ENCODE measurements at regions not wholly inside any gene's neighbourhood (a gene's known extent, or its start where the extent isn't known, plus 50 kb on each side); places are given as distances from the start of the nearest gene placed in this dataset.
A peak's percentile ranks its signal among the peaks of the same experiment; 100 is the strongest.

DNA sequence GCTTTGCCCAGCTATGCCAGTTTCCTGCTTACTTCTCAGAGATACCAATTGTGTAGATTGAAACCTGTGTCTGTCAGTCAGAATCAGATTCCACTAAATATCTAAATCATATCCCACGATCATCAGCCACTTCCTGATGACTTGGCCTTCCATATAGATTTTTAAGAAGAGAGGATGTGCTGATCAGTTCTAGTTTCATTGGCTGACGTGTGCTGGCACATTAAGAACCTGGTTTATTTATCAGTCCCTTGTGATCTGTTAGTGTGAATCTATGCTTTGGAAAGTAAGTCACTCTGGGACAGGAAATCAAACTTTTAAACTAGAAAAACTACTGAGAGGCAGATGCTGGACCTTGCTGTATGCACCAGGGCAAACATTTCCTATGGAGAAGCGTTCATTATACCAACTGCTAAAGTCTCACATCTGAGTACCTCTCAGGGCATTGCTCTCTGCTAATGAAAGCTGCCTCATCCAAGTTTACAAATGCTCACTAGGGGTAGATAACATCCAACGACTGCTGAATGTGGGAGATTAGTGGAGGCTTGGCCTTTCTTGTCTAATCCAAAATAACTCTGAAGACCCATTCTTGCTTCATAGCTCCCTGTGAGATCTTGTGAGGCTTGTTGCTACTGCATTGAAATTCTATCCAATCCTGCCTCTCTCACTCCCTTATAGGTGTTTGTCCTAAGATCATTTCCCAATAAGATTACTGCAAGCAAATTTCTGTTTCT, 109.1 kb downstream of the ARL4A start:
- Histone ChIP-seq H4K8ac (ENCODE audit: low read depth, low read length) (no peak overlapping the region), H3K79me2 (ENCODE audit: control insufficient read depth, insufficient read depth, low read length) (no peaks in the 10 kb centered on the region), H3K79me1 (ENCODE audit: low read length) (no peaks in the 10 kb centered on the region), H3K18ac (ENCODE audit: low read length) (no peak overlapping the region), H4K5ac (ENCODE audit: low read length) (no peak overlapping the region), H2BK120ac (ENCODE audit: low read depth, low read length) (no peak overlapping the region), H3K4me1 (ENCODE audit: control insufficient read depth, low read depth, low read length) (no peaks in the 10 kb centered on the region), H3K4ac (ENCODE audit: low read depth, low read length) (no peak overlapping the region), H3K27ac (ENCODE audit: low read depth, low read length) (no peak overlapping the region), H3K27me3 (ENCODE audit: insufficient read depth, low read length, poor library complexity) (no peaks in the 10 kb centered on the region), H3K23ac (ENCODE audit: low read length) (no peak overlapping the region), H3K56ac (ENCODE audit: low read length) (no peak overlapping the region), H2BK15ac (replicated peaks; ENCODE audit: low read depth) (no peak overlapping the region), H3K36me3 (ENCODE audit: control insufficient read depth, insufficient read depth, low read length) (no peaks in the 10 kb centered on the region), H2AK5ac (ENCODE audit: low read length) (no peak overlapping the region), H3K4me3 (ENCODE audit: low read length) (no peak overlapping the region), H3K9ac (ENCODE audit: low read length) (no peak overlapping the region), H2BK5ac (ENCODE audit: low read length) (no peak overlapping the region), H3K4me2 (ENCODE audit: low read length) (no peak overlapping the region)
- DNase-seq = peak; percentile 22
- no CpG with 5 or more reads among the region's 4 CpGs for WGBS (ENCODE audit: extremely low coverage, insufficient coverage, low lambda C conversion rate)

DNA sequence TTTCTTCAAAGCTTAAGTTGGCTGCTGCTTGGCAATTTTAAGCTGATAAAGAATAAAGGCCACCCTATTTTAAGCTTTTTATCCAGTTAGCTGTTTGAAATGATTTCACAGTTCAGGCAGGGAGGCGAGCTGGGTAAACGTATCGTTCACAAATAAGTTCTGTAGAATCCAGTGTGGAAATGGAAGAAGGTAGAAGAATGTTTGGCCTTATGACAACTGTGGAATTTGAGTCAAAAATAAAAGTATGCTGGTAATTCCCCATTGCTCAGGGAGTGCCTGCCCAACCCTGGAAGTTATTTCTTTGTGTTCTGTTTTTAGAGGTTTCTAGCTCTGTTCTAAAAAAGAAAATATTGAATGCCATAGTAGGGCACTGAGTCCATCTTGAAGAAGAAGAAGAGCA, 113.1 kb downstream of the ARL4A start:
- Histone ChIP-seq H3K56ac (ENCODE audit: low read length) (no peak overlapping the region), H3K4me1 (ENCODE audit: control insufficient read depth, low read depth, low read length) (no peaks in the 10 kb centered on the region), H3K23ac (ENCODE audit: low read length) (no peak overlapping the region), H3K4me2 (ENCODE audit: low read length) (no peak overlapping the region), H3K27ac (ENCODE audit: low read depth, low read length) (no peak overlapping the region), H2AK5ac (ENCODE audit: low read length) (no peak overlapping the region), H4K8ac (ENCODE audit: low read depth, low read length) (no peak overlapping the region), H3K27me3 (ENCODE audit: insufficient read depth, low read length, poor library complexity) (no peaks in the 10 kb centered on the region), H3K18ac (ENCODE audit: low read length) (no peak overlapping the region), H3K79me2 (ENCODE audit: control insufficient read depth, insufficient read depth, low read length) (no peaks in the 10 kb centered on the region), H2BK120ac (ENCODE audit: low read depth, low read length) (no peak overlapping the region), H2BK15ac (replicated peaks; ENCODE audit: low read depth) (no peak overlapping the region), H3K9ac (ENCODE audit: low read length) (no peak overlapping the region), H3K4ac (ENCODE audit: low read depth, low read length) (no peak overlapping the region), H4K5ac (ENCODE audit: low read length) (no peak overlapping the region), H3K4me3 (ENCODE audit: low read length) (no peak overlapping the region), H2BK5ac (ENCODE audit: low read length) (no peak overlapping the region), H3K36me3 (ENCODE audit: control insufficient read depth, insufficient read depth, low read length) (no peaks in the 10 kb centered on the region), H3K79me1 (ENCODE audit: low read length) (no peaks in the 10 kb centered on the region)
- no peak for DNase-seq
- WGBS (ENCODE audit: extremely low coverage, insufficient coverage, low lambda C conversion rate) = no CpG with 5 or more reads among the region's 3 CpGs

DNA sequence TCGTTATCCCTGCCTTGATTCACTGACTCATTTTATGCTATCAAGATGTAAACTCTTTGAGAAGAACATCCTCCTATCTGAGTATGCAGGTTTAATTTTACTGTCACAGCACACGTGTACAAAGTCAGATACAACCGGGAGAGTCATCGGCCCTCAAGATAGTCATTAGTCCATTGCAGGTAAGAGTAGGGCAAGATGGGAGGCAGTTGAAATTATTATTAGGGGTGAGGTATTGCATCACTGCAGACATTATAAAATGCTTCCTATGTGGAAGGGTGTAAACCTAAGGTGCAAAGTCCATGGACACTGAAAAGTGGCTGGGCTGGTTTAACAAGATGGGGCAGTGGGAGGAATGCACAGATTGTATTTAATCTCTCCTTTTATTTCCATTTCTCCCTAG, 113.7 kb downstream of the ARL4A start:
- Histone ChIP-seq H2BK5ac (ENCODE audit: low read length) (no peak overlapping the region), H3K27me3 (ENCODE audit: insufficient read depth, low read length, poor library complexity) (no peaks in the 10 kb centered on the region), H2AK5ac (ENCODE audit: low read length) (no peak overlapping the region), H3K4me2 (ENCODE audit: low read length) (no peak overlapping the region), H3K36me3 (ENCODE audit: control insufficient read depth, insufficient read depth, low read length) (no peaks in the 10 kb centered on the region), H4K5ac (ENCODE audit: low read length) (no peak overlapping the region), H4K8ac (ENCODE audit: low read depth, low read length) (no peak overlapping the region), H3K4me3 (ENCODE audit: low read length) (no peak overlapping the region), H2BK120ac (ENCODE audit: low read depth, low read length) (no peak overlapping the region), H3K56ac (ENCODE audit: low read length) (no peak overlapping the region), H2BK15ac (replicated peaks; ENCODE audit: low read depth) (no peak overlapping the region), H3K79me2 (ENCODE audit: control insufficient read depth, insufficient read depth, low read length) (no peaks in the 10 kb centered on the region), H3K18ac (ENCODE audit: low read length) (no peak overlapping the region), H3K4ac (ENCODE audit: low read depth, low read length) (no peak overlapping the region), H3K79me1 (ENCODE audit: low read length) (no peaks in the 10 kb centered on the region), H3K27ac (ENCODE audit: low read depth, low read length) (no peak overlapping the region), H3K23ac (ENCODE audit: low read length) (no peak overlapping the region), H3K4me1 (ENCODE audit: control insufficient read depth, low read depth, low read length) (no peaks in the 10 kb centered on the region), H3K9ac (ENCODE audit: low read length) (no peak overlapping the region)
- WGBS (ENCODE audit: extremely low coverage, insufficient coverage, low lambda C conversion rate) = no CpG with 5 or more reads among the region's 4 CpGs
- DNase-seq = no peak

DNA sequence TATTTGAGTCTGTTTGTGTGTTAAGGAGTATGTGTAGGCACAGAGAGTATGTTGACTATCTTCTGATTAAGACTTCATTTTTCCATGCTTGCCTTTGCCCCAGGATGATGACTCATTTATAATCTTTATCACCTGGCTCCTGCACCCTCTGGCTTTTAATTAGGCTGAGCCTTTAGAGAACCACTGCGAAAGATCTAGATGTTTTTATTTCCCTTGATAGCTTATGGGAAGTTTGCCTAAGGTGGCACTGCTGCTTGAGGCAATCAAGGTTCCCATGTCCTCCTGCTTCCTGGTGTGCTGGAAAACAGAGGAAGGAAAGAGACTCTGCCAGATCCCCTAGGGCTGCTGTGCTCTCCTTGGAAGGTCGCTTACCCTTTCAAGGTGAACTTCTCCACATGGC, 114.6 kb downstream of the ARL4A start:
- Histone ChIP-seq H3K23ac (ENCODE audit: low read length) (no peak overlapping the region), H3K36me3 (ENCODE audit: control insufficient read depth, insufficient read depth, low read length) (no peaks in the 10 kb centered on the region), H3K4ac (ENCODE audit: low read depth, low read length) (no peak overlapping the region), H3K4me2 (ENCODE audit: low read length) (no peak overlapping the region), H3K79me1 (ENCODE audit: low read length) (no peaks in the 10 kb centered on the region), H2BK15ac (replicated peaks; ENCODE audit: low read depth) (no peak overlapping the region), H2AK5ac (ENCODE audit: low read length) (no peak overlapping the region), H4K8ac (ENCODE audit: low read depth, low read length) (no peak overlapping the region), H3K4me1 (ENCODE audit: control insufficient read depth, low read depth, low read length) (no peaks in the 10 kb centered on the region), H3K27me3 (ENCODE audit: insufficient read depth, low read length, poor library complexity) (no peaks in the 10 kb centered on the region), H4K5ac (ENCODE audit: low read length) (no peak overlapping the region), H3K56ac (ENCODE audit: low read length) (no peak overlapping the region), H3K4me3 (ENCODE audit: low read length) (no peak overlapping the region), H2BK5ac (ENCODE audit: low read length) (no peak overlapping the region), H3K9ac (ENCODE audit: low read length) (no peak overlapping the region), H3K79me2 (ENCODE audit: control insufficient read depth, insufficient read depth, low read length) (no peaks in the 10 kb centered on the region), H2BK120ac (ENCODE audit: low read depth, low read length) (no peak overlapping the region), H3K27ac (ENCODE audit: low read depth, low read length) (no peak overlapping the region), H3K18ac (ENCODE audit: low read length) (no peak overlapping the region)
- WGBS (ENCODE audit: extremely low coverage, insufficient coverage, low lambda C conversion rate) = no CpG with 5 or more reads among the region's 2 CpGs
- DNase-seq = peak; percentile 13

DNA sequence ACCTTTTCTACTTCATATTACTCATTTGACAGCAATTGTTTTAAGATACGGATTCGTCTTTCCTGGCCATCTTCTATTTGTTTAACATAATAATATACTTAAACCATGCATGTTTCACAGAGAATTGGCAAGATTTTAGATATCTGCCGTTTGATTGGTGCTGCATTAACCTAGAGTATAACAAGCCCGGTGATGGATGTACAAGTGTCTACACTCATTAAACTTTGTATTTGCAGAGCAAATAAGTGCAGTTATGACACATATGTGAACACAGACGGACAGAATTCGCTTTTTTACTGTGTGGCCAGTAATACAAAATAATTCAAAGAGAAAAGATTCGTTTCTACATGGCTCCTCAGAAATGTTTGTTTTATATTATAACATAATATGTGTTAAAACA, 116.1 kb downstream of the ARL4A start:
- WGBS (ENCODE audit: extremely low coverage, insufficient coverage, low lambda C conversion rate) = no CpG with 5 or more reads among the region's 7 CpGs
- no peaks in the 10 kb centered on the region for H3K79me2 ChIP-seq (ENCODE audit: control insufficient read depth, insufficient read depth, low read length)
- no peak overlapping the region for H2BK15ac ChIP-seq (replicated peaks; ENCODE audit: low read depth)
- no peak overlapping the region for H3K23ac ChIP-seq (ENCODE audit: low read length)
- H3K79me1 ChIP-seq (ENCODE audit: low read length) = no peaks in the 10 kb centered on the region
- DNase-seq = no peak
- H3K4me1 ChIP-seq (ENCODE audit: control insufficient read depth, low read depth, low read length) = no peaks in the 10 kb centered on the region
- no peak overlapping the region for H2BK5ac ChIP-seq (ENCODE audit: low read length)
- H3K4ac ChIP-seq (ENCODE audit: low read depth, low read length) = no peak overlapping the region
- H3K9ac ChIP-seq (ENCODE audit: low read length) = no peak overlapping the region
- no peaks in the 10 kb centered on the region for H3K27me3 ChIP-seq (ENCODE audit: insufficient read depth, low read length, poor library complexity)
- no peak overlapping the region for H3K4me3 ChIP-seq (ENCODE audit: low read length)
- no peak overlapping the region for H3K4me2 ChIP-seq (ENCODE audit: low read length)
- H2AK5ac ChIP-seq (ENCODE audit: low read length) = no peak overlapping the region
- H3K36me3 ChIP-seq (ENCODE audit: control insufficient read depth, insufficient read depth, low read length) = no peaks in the 10 kb centered on the region
- H3K27ac ChIP-seq (ENCODE audit: low read depth, low read length) = no peak overlapping the region
- no peak overlapping the region for H4K8ac ChIP-seq (ENCODE audit: low read depth, low read length)
- H3K56ac ChIP-seq (ENCODE audit: low read length) = no peak overlapping the region
- no peak overlapping the region for H4K5ac ChIP-seq (ENCODE audit: low read length)
- no peak overlapping the region for H3K18ac ChIP-seq (ENCODE audit: low read length)
- H2BK120ac ChIP-seq (ENCODE audit: low read depth, low read length) = no peak overlapping the region

DNA sequence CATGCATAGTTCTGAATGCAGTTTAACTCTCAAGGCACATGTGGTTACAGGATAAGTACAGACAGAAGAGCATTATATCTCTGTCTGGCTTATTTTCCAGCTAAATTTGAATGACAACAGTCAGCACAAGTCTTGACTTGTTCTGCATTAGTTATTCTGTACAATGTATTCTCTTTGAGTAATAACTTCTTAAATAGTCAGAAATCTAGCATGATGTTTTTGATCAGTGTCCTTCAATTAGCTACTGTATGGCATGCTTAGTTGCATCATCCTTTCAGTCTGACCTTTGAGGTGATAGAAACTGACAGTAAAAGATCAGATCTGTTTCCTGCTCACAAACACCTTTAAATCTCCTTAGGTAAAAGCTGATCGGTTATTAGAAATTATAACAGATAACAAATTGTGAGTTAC, 118.1 kb downstream of the ARL4A start:
- Histone ChIP-seq H2BK5ac (ENCODE audit: low read length) (no peak overlapping the region), H3K56ac (ENCODE audit: low read length) (no peak overlapping the region), H3K9ac (ENCODE audit: low read length) (no peak overlapping the region), H3K4ac (ENCODE audit: low read depth, low read length) (no peak overlapping the region), H3K4me1 (ENCODE audit: control insufficient read depth, low read depth, low read length) (no peaks in the 10 kb centered on the region), H2BK15ac (replicated peaks; ENCODE audit: low read depth) (no peak overlapping the region), H3K4me2 (ENCODE audit: low read length) (no peak overlapping the region), H3K4me3 (ENCODE audit: low read length) (no peak overlapping the region), H3K27ac (ENCODE audit: low read depth, low read length) (no peak overlapping the region), H3K27me3 (ENCODE audit: insufficient read depth, low read length, poor library complexity) (no peaks in the 10 kb centered on the region), H4K8ac (ENCODE audit: low read depth, low read length) (no peak overlapping the region), H3K36me3 (ENCODE audit: control insufficient read depth, insufficient read depth, low read length) (no peaks in the 10 kb centered on the region), H2BK120ac (ENCODE audit: low read depth, low read length) (no peak overlapping the region), H3K18ac (ENCODE audit: low read length) (no peak overlapping the region), H3K79me2 (ENCODE audit: control insufficient read depth, insufficient read depth, low read length) (no peaks in the 10 kb centered on the region), H2AK5ac (ENCODE audit: low read length) (no peak overlapping the region), H3K23ac (ENCODE audit: low read length) (no peak overlapping the region), H3K79me1 (ENCODE audit: low read length) (no peaks in the 10 kb centered on the region), H4K5ac (ENCODE audit: low read length) (no peak overlapping the region)
- no peak for DNase-seq
- no CpG with 5 or more reads among the region's 1 CpG for WGBS (ENCODE audit: extremely low coverage, insufficient coverage, low lambda C conversion rate)

Data from mesendoderm (in vitro differentiated cells).